Loucy (cell line): ENCODE measurements at regions not wholly inside any gene's neighbourhood (a gene's known extent, or its start where the extent isn't known, plus 50 kb on each side); places are given as distances from the start of the nearest gene placed in this dataset.

Experiments
- H2AFZ ChIP-seq: fragments of 200-600 bp; sonication (generic); 2 replicates; pipeline ENCODE4 v1.6.0; 2016; ENCODE audit warnings: antibody characterized with exemption, mild to moderate bottlenecking, low read length, moderate library complexity
- H3F3A ChIP-seq: fragments of 200-600 bp; 2 replicates; pipeline ENCODE4 v1.6.0; 2016; ENCODE audit warnings: antibody characterized with exemption, low read depth, mild to moderate bottlenecking
- H3K27me3 ChIP-seq: fragments of 200-600 bp; sonication (generic); 2 replicates; pipeline ENCODE4 v1.6.1; 2014; ENCODE audit warnings: low read length, mild to moderate bottlenecking; ENCODE audit not compliant: insufficient read depth, poor library complexity, severe bottlenecking
- H3K36me3 ChIP-seq: fragments of 200-600 bp; sonication (generic); 2 replicates; pipeline ENCODE4 v1.6.1; 2016; ENCODE audit warnings: low read length; ENCODE audit not compliant: insufficient read depth
- H3K4me1 ChIP-seq: fragments of 200-600 bp; sonication (generic); 2 replicates; pipeline ENCODE4 v1.5.1; 2014; ENCODE audit warnings: low read length, mild to moderate bottlenecking; ENCODE audit not compliant: insufficient read depth, poor library complexity, severe bottlenecking
- H3K4me2 ChIP-seq: fragments of 200-600 bp; sonication (generic); 2 replicates; pipeline ENCODE4 v1.6.0; 2014; ENCODE audit warnings: antibody characterized with exemption, low read length, low read depth, mild to moderate bottlenecking; ENCODE audit not compliant: poor library complexity, severe bottlenecking
- H3K4me3 ChIP-seq: fragments of 200-600 bp; sonication (generic); 2 replicates; pipeline ENCODE4 v1.5.1; 2014; ENCODE audit warnings: low read length, mild to moderate bottlenecking, mixed read lengths; ENCODE audit not compliant: poor library complexity, severe bottlenecking
- H3K79me2 ChIP-seq: fragments of 200-600 bp; sonication (generic); 2 replicates; pipeline ENCODE4 v1.6.1; 2014; ENCODE audit warnings: low read length; ENCODE audit not compliant: insufficient read depth
- H3K9ac ChIP-seq: fragments of 200-600 bp; sonication (generic); 2 replicates; pipeline ENCODE4 v1.6.0; 2014; ENCODE audit warnings: mild to moderate bottlenecking, low read depth, low read length, moderate library complexity; ENCODE audit not compliant: poor library complexity, severe bottlenecking
- H3K9me2 ChIP-seq: fragments of 200-600 bp; sonication (generic); replicated peaks from 2 replicates; pipeline ENCODE4 v1.6.1; 2016; ENCODE audit warnings: low read depth, low read length, mixed read lengths
- H3K9me3 ChIP-seq: fragments of 200-600 bp; sonication (generic); 2 replicates; pipeline ENCODE4 v1.6.1; 2014; ENCODE audit warnings: mild to moderate bottlenecking, antibody characterized with exemption, low read length, low read depth; ENCODE audit not compliant: insufficient read depth
- H4K20me1 ChIP-seq: fragments of 200-600 bp; sonication (generic); 2 replicates; pipeline ENCODE4 v1.6.0; 2014; ENCODE audit warnings: antibody characterized with exemption, low read length, mild to moderate bottlenecking; ENCODE audit not compliant: insufficient read depth, poor library complexity, severe bottlenecking
- CTCF ChIP-seq: fragments of 200-600 bp; sonication (generic); conservative IDR thresholded peaks from 2 replicates; pipeline ENCODE4 v1.5.1; 2014; ENCODE audit warnings: mild to moderate bottlenecking, antibody characterized with exemption, low read length
- EZH2phosphoT487 ChIP-seq: fragments of 200-600 bp; IDR thresholded peaks from 2 replicates; pipeline ENCODE4 v1.6.1; 2018; ENCODE audit warnings: antibody characterized with exemption, mild to moderate bottlenecking, moderate library complexity, borderline replicate concordance

GRCh38 chr7:116095396-116095795 lies 64.8 kb upstream of the TFEC start:
- Histone ChIP-seq H3K9ac (no peak overlapping the region), H3K4me1 (peaks cover 9% of the 10 kb centered on the region), H2AFZ (no peak overlapping the region), H3F3A (no peaks in the 10 kb centered on the region), H4K20me1 (no peaks in the 10 kb centered on the region), H3K4me2 (no peak overlapping the region), H3K9me3 (no peaks in the 10 kb centered on the region), H3K36me3 (no peaks in the 10 kb centered on the region), H3K9me2 (no peaks in the 10 kb centered on the region), H3K79me2 (no peaks in the 10 kb centered on the region), H3K27me3 (no peaks in the 10 kb centered on the region), H3K4me3 (no peak overlapping the region)
- no peak for TF ChIP-seq CTCF
- no peak for TF ChIP-seq EZH2phosphoT487

GRCh38 chr7:116097365-116098009 lies 66.9 kb upstream of the TFEC start:
- Histone ChIP-seq H3K9me2 (no peaks in the 10 kb centered on the region), H3K9ac (no peak overlapping the region), H3F3A (no peaks in the 10 kb centered on the region), H3K9me3 (no peaks in the 10 kb centered on the region), H4K20me1 (no peaks in the 10 kb centered on the region), H3K36me3 (no peaks in the 10 kb centered on the region), H3K4me1 (peaks cover 9% of the 10 kb centered on the region), H2AFZ (no peak overlapping the region), H3K4me3 (no peak overlapping the region), H3K27me3 (no peaks in the 10 kb centered on the region), H3K79me2 (no peaks in the 10 kb centered on the region), H3K4me2 (no peak overlapping the region)
- peak; percentile 48 for TF ChIP-seq CTCF
- TF ChIP-seq EZH2phosphoT487, result no peak

GRCh38 chr7:116098175-116098574 lies 67.6 kb upstream of the TFEC start:
- TF ChIP-seq EZH2phosphoT487, result no peak
- TF ChIP-seq CTCF, result no peak
- no peak overlapping the region for H3K9ac ChIP-seq
- H3K4me2 ChIP-seq, result no peak overlapping the region
- H3K4me3 ChIP-seq, result no peak overlapping the region
- H3K79me2 ChIP-seq, result no peaks in the 10 kb centered on the region
- no peak overlapping the region for H2AFZ ChIP-seq
- H4K20me1 ChIP-seq, result no peaks in the 10 kb centered on the region
- H3F3A ChIP-seq, result no peaks in the 10 kb centered on the region
- no peaks in the 10 kb centered on the region for H3K36me3 ChIP-seq
- peaks cover 9% of the 10 kb centered on the region for H3K4me1 ChIP-seq
- no peaks in the 10 kb centered on the region for H3K9me2 ChIP-seq
- H3K9me3 ChIP-seq, result no peaks in the 10 kb centered on the region
- no peaks in the 10 kb centered on the region for H3K27me3 ChIP-seq
